Gastroesophageal sphincter (tissue), 4 donors: ENCODE measurements at regions not wholly inside any gene's neighbourhood (a gene's known extent, or its start where the extent isn't known, plus 50 kb on each side); places are given as distances from the start of the nearest gene placed in this dataset.
A peak's percentile ranks its signal among the peaks of the same experiment; 100 is the strongest.

Experiments used
- ATAC-seq: fragments of 150-250 bp; one replicate; pipeline ENCODE4 v1.9.1; 2016; ENCODE audit warnings: mild to moderate bottlenecking, moderate library complexity
- H3K27ac ChIP-seq, 4 donors: fragments of 200-600 bp; sonication (generic) in 3 of 4; 1 replicate in 3 of 4; 2 replicates in 1 of 4; pipeline ENCODE4 v1.5.1; 2016 to 2019
- H3K27me3 ChIP-seq: fragments of 200-600 bp; sonication (generic); one replicate; pipeline ENCODE4 v1.5.1; 2019
- H3K36me3 ChIP-seq, 2 donors: fragments of 200-600 bp; sonication (generic); one replicate each; pipeline ENCODE4 v1.5.1; 2019; ENCODE audit warnings: control low read depth in 1 of 2
- H3K4me1 ChIP-seq, 3 donors: fragments of 200-600 bp; sonication (generic); 1 replicate in 2 of 3; 2 replicates in 1 of 3; pipeline ENCODE4 v1.5.1; 2016 to 2019; ENCODE audit warnings: control low read depth in 2 of 3
- H3K4me3 ChIP-seq, 2 donors: fragments of 200-600 bp; sonication (generic); one replicate each; pipeline ENCODE4 v1.5.1; 2019; ENCODE audit warnings: mild to moderate bottlenecking in 1 of 2, moderate library complexity in 1 of 2
- H3K9me3 ChIP-seq, 3 donors: fragments of 200-600 bp; sonication (generic); one replicate each; pipeline ENCODE4 v1.5.1; 2017 to 2019; ENCODE audit warnings: control low read depth in 2 of 3
- CTCF ChIP-seq, 4 experiments: fragments of 200-600 bp in 2 of 4; fragments of 450-650 bp in 2 of 4; sonication (generic) in 1 of 4; IDR thresholded peaks; one replicate each; pipeline ENCODE4 v1.5.1; 2017 to 2019; ENCODE audit warnings: antibody characterized with exemption in 4 of 4, mild to moderate bottlenecking in 2 of 4, moderate library complexity in 2 of 4
- EP300 ChIP-seq: sonication (generic); formaldehyde crosslinking; IDR thresholded peaks from one replicate; pipeline ENCODE4 v1.6.1; 2017; ENCODE audit warnings: antibody characterized with exemption, mild to moderate bottlenecking
- POLR2A ChIP-seq, 2 donors: fragments of 450-650 bp; IDR thresholded peaks; one replicate each; pipeline ENCODE4 v1.6.1; 2017; ENCODE audit warnings: antibody characterized with exemption in 2 of 2, mild to moderate bottlenecking in 2 of 2, moderate library complexity in 1 of 2
- POLR2AphosphoS5 ChIP-seq: sonication (generic); formaldehyde crosslinking; IDR thresholded peaks from one replicate; pipeline ENCODE4 v1.6.1; 2017; ENCODE audit warnings: antibody characterized with exemption
- WGBS, 2 donors: methylation state at CpG; one replicate each; pipeline ENCODE4 v1.1.5; 2018; ENCODE audit warnings: low coverage in 1 of 2; 5-methylcytosine and 5-hydroxymethylcytosine counted together

GRCh38 chr6:126945150-126945685, 173.3 kb upstream of the RSPO3 start:
- Histone ChIP-seq H3K36me3 (no peaks in the 10 kb centered on the region), H3K4me3 (no peak overlapping the region), H3K4me1 (no peaks in the 10 kb centered on the region), H3K9me3 (no peaks in the 10 kb centered on the region), H3K27me3 (no peaks in the 10 kb centered on the region), H3K27ac (no peak overlapping the region)
- TF ChIP-seq POLR2A (IDR thresholded peaks at IDR 0.05): no peak
- no peak for TF ChIP-seq CTCF (IDR thresholded peaks at IDR 0.05)
- no peak for TF ChIP-seq EP300
- no peak for TF ChIP-seq POLR2AphosphoS5
- ATAC-seq: no peak
- 54 to 77% methylated on average over 4 of the region's 4 CpGs for WGBS, 2 donors

GRCh38 chr6:126945812-126946360, 172.6 kb upstream of the RSPO3 start:
- no peak for ATAC-seq
- Histone ChIP-seq H3K4me3 (no peak overlapping the region), H3K27me3 (no peaks in the 10 kb centered on the region), H3K9me3 (no peaks in the 10 kb centered on the region), H3K4me1 (no peaks in the 10 kb centered on the region), H3K27ac (no peak overlapping the region), H3K36me3 (no peaks in the 10 kb centered on the region)
- WGBS, 2 donors: 67 to 68% methylated on average over 2 of the region's 2 CpGs
- no peak for TF ChIP-seq POLR2AphosphoS5
- no peak for TF ChIP-seq CTCF (IDR thresholded peaks at IDR 0.05)

GRCh38 chr6:126947070-126947469, 171.4 kb upstream of the RSPO3 start:
- Histone ChIP-seq H3K36me3 (no peaks in the 10 kb centered on the region), H3K27me3 (no peaks in the 10 kb centered on the region), H3K4me1 (peaks cover 0 to 3% (median 0%) of the 10 kb centered on the region in 3 donors), H3K9me3 (no peaks in the 10 kb centered on the region), H3K27ac (no peak overlapping the region), H3K4me3 (no peak overlapping the region)
- TF ChIP-seq CTCF (IDR thresholded peaks at IDR 0.05) (no peak), POLR2AphosphoS5 (peak; percentile 48)
- ATAC-seq: peak; percentile 58
- WGBS, 2 donors: 19 to 43% methylated on average over 1 to 2 of the region's 4 CpGs

- Histone ChIP-seq H3K4me3 (no peak overlapping the region), H3K4me1 (peaks cover 0 to 10% (median 0%) of the 10 kb centered on the region in 3 donors), H3K27me3 (no peaks in the 10 kb centered on the region), H3K36me3 (no peaks in the 10 kb centered on the region), H3K9me3 (no peaks in the 10 kb centered on the region), H3K27ac (no peak overlapping the region)
- no peak for TF ChIP-seq EP300
- TF ChIP-seq CTCF (IDR thresholded peaks at IDR 0.05): no peak
- TF ChIP-seq POLR2A (IDR thresholded peaks at IDR 0.05): no peak
- 90% methylated on average over 1 of the region's 1 CpG; no CpG with 5 or more reads in 1 of the 2 donors for WGBS, 2 donors
- ATAC-seq: no peak
Observed at GRCh38 chr6:126949786-126950185, 168.7 kb upstream of the RSPO3 start.

GRCh38 chr6:126955621-126956020, 162.8 kb upstream of the RSPO3 start:
- H3K27ac ChIP-seq: no peak overlapping the region
- H3K36me3 ChIP-seq: no peaks in the 10 kb centered on the region
- TF ChIP-seq CTCF (IDR thresholded peaks at IDR 0.05): no peak
- TF ChIP-seq POLR2A (IDR thresholded peaks at IDR 0.05): no peak
- TF ChIP-seq POLR2AphosphoS5: no peak
- no peak for TF ChIP-seq EP300
- no peak for ATAC-seq
- H3K27me3 ChIP-seq: no peaks in the 10 kb centered on the region
- H3K4me3 ChIP-seq: no peak overlapping the region
- 93% methylated on average over 1 of the region's 1 CpG for WGBS, 2 donors
- peaks cover 0 to 10% (median 0%) of the 10 kb centered on the region in 3 donors for H3K4me1 ChIP-seq
- H3K9me3 ChIP-seq: no peaks in the 10 kb centered on the region
